ENCODE measurements at regions not wholly inside any gene's neighbourhood (a gene's known extent, or its start where the extent isn't known, plus 50 kb on each side); places are given as distances from the start of the nearest gene placed in this dataset.

- DNase-seq, result no peak
Observed at GRCh38 chr1:14055442-14056223, 355.6 kb downstream of the PRDM2 start.

GRCh38 chr1:14057640-14058039 is 357.7 kb downstream of the PRDM2 start:
- no peak for DNase-seq

GRCh38 chr1:14061204-14061603 is 361.2 kb downstream of the PRDM2 start:
- DNase-seq, result no peak

GRCh38 chr1:14061722-14062121 is 361.7 kb downstream of the PRDM2 start:
- no peak for DNase-seq

- no peak for DNase-seq
Observed at GRCh38 chr1:14062669-14063068, 362.7 kb downstream of the PRDM2 start.

- DNase-seq, result no peak
Observed at GRCh38 chr1:14064649-14065442, 364.9 kb downstream of the PRDM2 start.

GRCh38 chr1:14065486-14065885 is 365.5 kb downstream of the PRDM2 start:
- no peak for DNase-seq

GRCh38 chr1:14067036-14067435 is 367.0 kb downstream of the PRDM2 start:
- no peak for DNase-seq

- DNase-seq, result no peak
Observed at GRCh38 chr1:14067711-14068110, 367.7 kb downstream of the PRDM2 start.

GRCh38 chr1:14071581-14071980 is 371.6 kb downstream of the PRDM2 start:
- DNase-seq, result no peak

GRCh38 chr1:14080653-14081052 is 380.7 kb downstream of the PRDM2 start:
- no peak for DNase-seq

- no peak for DNase-seq
Observed at GRCh38 chr1:14082331-14082730, 382.3 kb downstream of the PRDM2 start.

GRCh38 chr1:14083277-14083676 is 383.3 kb downstream of the PRDM2 start:
- no peak for DNase-seq

GRCh38 chr1:14083706-14084105 is 383.7 kb downstream of the PRDM2 start:
- no peak for DNase-seq

GRCh38 chr1:14090062-14090461 is 390.1 kb downstream of the PRDM2 start:
- DNase-seq, result no peak

- no peak for DNase-seq
Observed at GRCh38 chr1:14090531-14090930, 390.5 kb downstream of the PRDM2 start.

GRCh38 chr1:14094611-14095400 is 394.8 kb downstream of the PRDM2 start:
- DNase-seq, result no peak

GRCh38 chr1:14098294-14098913 is 398.4 kb downstream of the PRDM2 start:
- DNase-seq, result no peak

GRCh38 chr1:14100444-14100843 is 400.5 kb downstream of the PRDM2 start:
- DNase-seq, result no peak

- DNase-seq, result no peak
Observed at GRCh38 chr1:14100919-14101318, 400.9 kb downstream of the PRDM2 start.

GRCh38 chr1:14102180-14102579 is 402.2 kb downstream of the PRDM2 start:
- no peak for DNase-seq

- no peak for DNase-seq
Observed at GRCh38 chr1:14103878-14104430, 404.0 kb downstream of the PRDM2 start.

GRCh38 chr1:14106126-14106525 is 406.1 kb downstream of the PRDM2 start:
- DNase-seq, result no peak

Measured in activated T-cell treated with anti-CD3 and anti-CD28 coated beads for 4 hours (primary cell).